GM12878 (cell line): ENCODE measurements at regions not wholly inside any gene's neighbourhood (a gene's known extent, or its start where the extent isn't known, plus 50 kb on each side); places are given as distances from the start of the nearest gene placed in this dataset.

ENCODE experiments used
- CBX3 ChIP-seq: fragments of 200-600 bp; sonication (generic); IDR thresholded peaks from 2 replicates; pipeline ENCODE4 v1.6.1; 2016; ENCODE audit warnings: low read depth, borderline replicate concordance
- JUND ChIP-seq: IDR thresholded peaks from 2 replicates; pipeline ENCODE4 v1.6.1; 2012; ENCODE audit warnings: low read depth, mild to moderate bottlenecking, low read length, improper control_type of control experiment, moderate library complexity
- POLR2AphosphoS5 ChIP-seq: IDR thresholded peaks from 2 replicates; pipeline ENCODE4 v1.6.1; 2011; ENCODE audit warnings: mild to moderate bottlenecking, low read length, inconsistent platforms
- SUZ12 ChIP-seq: fragments of 200-600 bp; sonication (generic); IDR thresholded peaks from one replicate; pipeline ENCODE4 v1.6.1; 2018; ENCODE audit warnings: antibody characterized with exemption, mild to moderate bottlenecking; ENCODE audit not compliant: unreplicated experiment
- TF ChIP-seq, protein P1 (sequence below), 3 experiments: IDR thresholded peaks in 2 of 3; conservative IDR thresholded peaks in 1 of 3; 2 replicates each; pipeline ENCODE4 v1.5.1; 2011; ENCODE audit warnings: low read depth in 3 of 3, low read length in 3 of 3, mild to moderate bottlenecking in 3 of 3, control low read depth in 2 of 3, moderate library complexity in 2 of 3, inconsistent platforms in 1 of 3, mixed read lengths in 1 of 3; ENCODE audit not compliant: control insufficient read depth in 2 of 3, insufficient read depth in 1 of 3; ENCODE audit errors: extremely low read depth in 1 of 3
- TF ChIP-seq, protein P2 (sequence below): IDR thresholded peaks from 2 replicates; pipeline ENCODE4 v1.6.1; 2012; ENCODE audit warnings: low read depth, low read length, improper control_type of control experiment

DNA sequence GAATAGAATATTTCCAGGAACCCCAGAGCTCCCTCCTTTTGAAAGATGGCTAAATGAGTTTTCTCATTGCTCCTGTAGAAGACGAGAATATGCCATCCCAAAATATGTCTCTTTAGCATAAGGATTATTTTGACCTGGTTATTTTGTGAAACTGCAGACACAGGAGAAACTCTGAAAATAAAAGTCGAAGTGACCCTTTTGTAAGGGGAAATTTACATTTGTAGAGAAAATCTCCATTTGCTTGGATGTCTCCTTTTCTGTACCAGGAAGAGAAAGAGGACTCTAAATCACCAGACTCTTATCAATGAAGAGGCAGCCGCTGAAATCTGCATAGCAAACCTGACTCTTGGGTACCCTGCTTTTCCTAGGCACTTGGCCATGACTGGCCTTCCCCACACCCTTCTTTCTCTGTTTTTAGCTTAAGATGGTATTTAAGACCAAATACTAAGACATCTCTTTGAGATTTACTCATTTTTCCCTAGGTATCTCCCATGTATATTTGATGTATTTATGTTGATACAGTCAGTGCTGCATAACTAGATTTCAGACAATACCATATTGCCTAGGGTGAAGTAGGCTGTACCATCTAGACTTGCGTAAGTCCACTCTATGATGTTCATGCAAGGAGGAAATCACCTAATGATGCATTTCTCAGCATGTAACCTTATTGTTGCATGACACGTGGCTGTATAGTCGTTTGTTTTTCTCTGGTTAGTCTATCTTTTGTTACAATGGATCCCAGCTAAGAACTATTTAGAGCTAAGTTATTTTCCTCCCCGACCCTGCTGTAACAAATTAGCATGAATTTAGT, 98.2 kb upstream of the UBE3A start:
- TF ChIP-seq, protein P1, sequence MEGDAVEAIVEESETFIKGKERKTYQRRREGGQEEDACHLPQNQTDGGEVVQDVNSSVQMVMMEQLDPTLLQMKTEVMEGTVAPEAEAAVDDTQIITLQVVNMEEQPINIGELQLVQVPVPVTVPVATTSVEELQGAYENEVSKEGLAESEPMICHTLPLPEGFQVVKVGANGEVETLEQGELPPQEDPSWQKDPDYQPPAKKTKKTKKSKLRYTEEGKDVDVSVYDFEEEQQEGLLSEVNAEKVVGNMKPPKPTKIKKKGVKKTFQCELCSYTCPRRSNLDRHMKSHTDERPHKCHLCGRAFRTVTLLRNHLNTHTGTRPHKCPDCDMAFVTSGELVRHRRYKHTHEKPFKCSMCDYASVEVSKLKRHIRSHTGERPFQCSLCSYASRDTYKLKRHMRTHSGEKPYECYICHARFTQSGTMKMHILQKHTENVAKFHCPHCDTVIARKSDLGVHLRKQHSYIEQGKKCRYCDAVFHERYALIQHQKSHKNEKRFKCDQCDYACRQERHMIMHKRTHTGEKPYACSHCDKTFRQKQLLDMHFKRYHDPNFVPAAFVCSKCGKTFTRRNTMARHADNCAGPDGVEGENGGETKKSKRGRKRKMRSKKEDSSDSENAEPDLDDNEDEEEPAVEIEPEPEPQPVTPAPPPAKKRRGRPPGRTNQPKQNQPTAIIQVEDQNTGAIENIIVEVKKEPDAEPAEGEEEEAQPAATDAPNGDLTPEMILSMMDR (IDR thresholded peaks at IDR 0.05 in 2 of 3, conservative IDR thresholded peaks at IDR 0.05 in 1 of 3; ENCODE audit: control insufficient read depth in 2 of 3, extremely low read depth in 1 of 3, insufficient read depth in 1 of 3, low read depth in 3 of 3, low read length in 3 of 3): no peak
- TF ChIP-seq CBX3 (no peak), JUND (no peak), POLR2AphosphoS5 (no peak), SUZ12 (no peak)
- TF ChIP-seq, protein P2, sequence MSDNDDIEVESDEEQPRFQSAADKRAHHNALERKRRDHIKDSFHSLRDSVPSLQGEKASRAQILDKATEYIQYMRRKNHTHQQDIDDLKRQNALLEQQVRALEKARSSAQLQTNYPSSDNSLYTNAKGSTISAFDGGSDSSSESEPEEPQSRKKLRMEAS: no peak
